DND-41 (cell line): ENCODE measurements at regions not wholly inside any gene's neighbourhood (a gene's known extent, or its start where the extent isn't known, plus 50 kb on each side); places are given as distances from the start of the nearest gene placed in this dataset.

ENCODE experiments used
- CTCF ChIP-seq: IDR thresholded peaks from 2 replicates; pipeline ENCODE4 v1.5.1; 2012; ENCODE audit warnings: borderline replicate concordance, low read length, moderate library complexity, mild to moderate bottlenecking; ENCODE audit not compliant: poor library complexity, severe bottlenecking; ENCODE audit errors: extremely low read depth
- EZH2 ChIP-seq: IDR thresholded peaks from 3 replicates; pipeline ENCODE4 v1.6.1; 2012; ENCODE audit warnings: borderline replicate concordance, low read depth, mild to moderate bottlenecking, moderate library complexity, low read length, inconsistent platforms; ENCODE audit not compliant: severe bottlenecking

GRCh38 chr1:228976316-228976715 is 241.0 kb downstream of the RHOU start:
- TF ChIP-seq EZH2 (no peak), CTCF (no peak)
